NCI-H128 (cell line): ENCODE measurements at regions not wholly inside any gene's neighbourhood (a gene's known extent, or its start where the extent isn't known, plus 50 kb on each side); places are given as distances from the start of the nearest gene placed in this dataset.
"Not testable (repeated sequence)": the region's sequence is repeated elsewhere in the genome, so short reads cannot be mapped to it uniquely, and the experiment has no call there.

Source experiments
- DNase-seq: peaks from one replicate; lab custom pipeline; 2025; ENCODE audit not compliant: unreplicated experiment; lab: John Stamatoyannopoulos, UW

DNA sequence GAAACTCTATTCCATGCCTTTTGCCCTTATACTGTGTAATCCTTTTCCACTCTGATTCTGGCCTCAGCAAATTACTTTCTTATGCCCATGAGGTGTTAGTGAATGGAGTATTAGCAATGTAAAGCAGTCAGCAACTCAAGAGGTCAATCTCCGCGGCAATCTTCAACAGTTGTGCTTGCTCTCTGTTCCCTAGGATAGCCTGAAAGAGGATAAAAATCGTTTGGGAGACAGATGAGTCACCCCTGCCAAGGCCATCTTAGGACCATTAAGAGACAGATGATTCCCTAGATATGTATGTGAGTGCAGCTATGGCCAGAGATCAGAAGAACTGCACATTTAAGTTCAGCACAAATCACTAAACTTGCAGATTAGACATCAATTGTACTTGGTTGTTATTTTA is 1145.8 kb downstream of the GALC start:
- no peak for DNase-seq

DNA sequence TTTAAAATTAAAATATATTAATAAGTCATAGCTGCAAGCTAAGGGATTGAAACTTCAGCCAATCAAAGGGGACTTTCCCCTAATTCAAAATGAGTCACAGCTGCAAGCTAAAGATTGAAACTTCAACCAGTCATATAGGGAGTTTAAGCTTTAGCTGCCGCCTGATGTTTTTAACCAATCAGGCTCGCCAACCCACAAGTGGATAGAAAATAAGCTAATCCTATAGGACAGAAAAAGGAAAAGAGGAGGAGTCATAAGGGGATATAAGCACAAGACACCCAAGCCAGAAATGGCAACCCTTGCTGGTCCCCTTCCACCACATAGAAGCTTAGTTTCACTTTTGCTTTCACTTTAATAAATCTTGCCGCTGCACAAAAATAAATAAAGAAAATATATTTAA is 1154.6 kb downstream of the GALC start:
- no peak for DNase-seq

DNA sequence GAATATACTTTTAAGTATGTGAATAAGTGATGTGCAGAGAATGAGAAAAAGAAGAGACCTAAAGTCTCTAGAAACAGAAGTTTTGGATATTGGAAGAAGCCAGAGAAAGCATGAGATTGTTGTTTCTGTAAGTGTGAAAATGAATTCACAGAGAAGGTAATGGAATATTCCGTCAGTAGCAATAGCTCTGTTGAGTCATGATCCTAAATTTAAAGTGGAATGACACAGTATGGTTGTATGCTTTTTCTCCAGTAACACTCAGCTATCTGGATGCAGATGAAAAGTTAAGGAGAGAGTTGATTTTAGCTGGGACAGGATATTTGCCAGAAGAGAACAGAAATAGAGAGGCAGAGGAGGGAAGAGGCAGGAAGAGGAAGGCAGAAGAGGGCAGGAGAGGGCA is 1166.3 kb downstream of the GALC start:
- no peak for DNase-seq

DNA sequence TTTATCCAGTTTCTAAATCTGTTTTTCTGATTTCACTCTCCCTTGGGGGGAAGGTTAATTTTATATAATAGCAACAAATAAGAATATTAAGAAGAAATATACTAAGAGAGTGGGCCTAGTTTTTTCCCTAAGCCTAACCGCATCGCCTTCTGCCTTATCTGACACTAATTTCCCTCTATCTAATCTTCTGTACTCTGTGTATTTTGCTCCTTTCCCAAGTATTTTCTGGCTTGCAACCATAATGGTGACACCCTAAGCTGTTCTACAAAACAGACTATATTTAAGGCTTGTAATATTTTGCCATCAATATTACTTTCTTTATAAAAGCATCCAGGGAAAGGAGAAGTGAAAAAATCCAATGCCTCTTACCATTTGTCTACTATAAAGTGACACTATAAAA is 1168.8 kb downstream of the GALC start:
- no peak for DNase-seq

DNA sequence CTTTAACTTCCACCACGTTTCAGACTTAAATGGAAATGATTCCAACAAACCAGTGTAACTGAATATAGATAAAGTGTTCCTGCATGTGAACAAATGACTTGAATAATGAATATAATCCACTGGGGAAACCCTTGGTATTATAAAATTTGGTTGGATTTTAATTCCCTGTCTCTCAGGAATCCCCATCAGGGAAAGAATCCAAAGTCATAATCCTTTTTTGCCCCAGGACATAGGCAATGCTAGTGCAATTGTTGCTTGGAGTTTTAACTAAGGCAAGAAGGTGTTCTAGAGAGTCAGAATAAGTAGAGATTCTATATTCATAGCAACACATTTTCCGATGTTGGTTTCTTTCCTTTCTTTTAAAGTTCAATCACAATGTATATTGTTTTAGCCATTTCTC is 1169.4 kb downstream of the GALC start:
- DNase-seq: no peak

DNA sequence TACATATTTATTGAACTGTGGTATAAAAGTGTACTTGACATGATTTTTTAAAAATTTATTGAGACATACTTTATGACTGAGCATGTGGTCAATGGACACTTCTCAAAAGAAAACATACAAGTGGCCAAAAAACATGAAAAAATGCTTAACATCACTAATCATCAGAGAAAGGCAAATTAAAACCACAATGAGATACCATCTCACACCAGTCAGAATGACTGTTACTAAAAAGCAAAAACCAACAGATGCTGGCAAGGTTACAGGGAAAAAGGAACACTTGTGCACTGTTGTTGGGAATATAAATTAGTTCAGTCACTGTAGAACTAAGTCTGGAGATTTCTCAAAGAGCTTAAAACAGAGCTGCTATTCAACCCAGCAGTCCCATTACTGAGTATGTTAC is 1177.6 kb downstream of the GALC start:
- DNase-seq: no peak

DNA sequence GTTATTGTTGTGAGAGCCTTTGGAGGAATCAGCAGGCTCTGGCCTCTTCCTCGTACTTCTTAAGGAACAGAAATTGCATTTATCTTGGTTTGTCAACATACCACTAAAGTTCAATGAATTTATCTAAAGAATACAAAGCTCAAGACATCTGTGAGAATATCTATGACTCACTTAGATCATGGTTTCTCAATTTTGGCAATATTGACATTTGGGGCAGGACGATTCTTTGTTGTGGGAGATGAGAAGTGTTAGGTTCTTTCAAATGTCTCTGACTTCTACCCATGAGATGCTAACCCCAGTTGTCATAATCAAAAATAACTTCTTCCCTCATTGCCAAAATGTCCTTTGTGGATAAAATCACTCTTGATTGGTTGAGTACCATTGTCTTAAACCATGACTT is 1190.3 kb downstream of the GALC start:
- DNase-seq: no peak

DNA sequence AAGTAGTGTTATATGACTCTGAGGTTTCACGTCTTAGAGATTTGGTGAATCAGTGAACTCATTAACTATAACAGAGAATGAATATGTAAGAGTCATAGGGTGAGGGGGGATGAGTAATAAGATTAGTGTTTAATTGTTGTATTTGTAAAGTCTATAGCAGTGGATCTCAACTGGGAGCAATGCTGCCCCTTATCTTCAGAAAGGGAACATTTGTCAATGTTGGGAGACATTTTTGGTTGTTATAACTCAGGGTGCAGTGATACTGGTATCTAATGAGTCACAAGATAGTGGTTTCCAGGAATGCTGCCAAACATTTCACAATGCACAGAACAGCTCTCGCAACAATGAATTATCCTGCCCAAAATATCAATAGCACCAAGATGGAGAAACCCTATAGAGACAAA is 1193.7 kb downstream of the GALC start:
- no peak for DNase-seq

DNA sequence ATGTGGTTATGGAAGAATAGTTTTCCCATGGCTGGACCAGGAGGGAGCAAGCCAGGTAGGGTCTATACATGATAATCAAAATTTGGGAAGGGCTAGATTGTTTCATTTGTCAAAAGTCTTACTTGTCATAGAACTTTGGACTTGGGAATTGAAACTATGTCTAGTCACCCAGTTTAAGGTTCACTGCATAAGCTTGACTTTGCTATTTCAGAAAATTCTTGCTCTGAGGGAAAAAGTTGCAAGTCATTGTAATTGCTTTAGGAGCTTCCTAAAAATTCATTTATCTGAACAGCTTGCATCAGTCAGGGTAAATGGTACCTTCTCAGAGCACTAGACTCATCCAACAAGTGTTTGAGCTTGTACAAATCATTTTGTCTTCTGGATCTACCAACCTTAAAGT is 1194.7 kb downstream of the GALC start:
- no peak for DNase-seq

DNA sequence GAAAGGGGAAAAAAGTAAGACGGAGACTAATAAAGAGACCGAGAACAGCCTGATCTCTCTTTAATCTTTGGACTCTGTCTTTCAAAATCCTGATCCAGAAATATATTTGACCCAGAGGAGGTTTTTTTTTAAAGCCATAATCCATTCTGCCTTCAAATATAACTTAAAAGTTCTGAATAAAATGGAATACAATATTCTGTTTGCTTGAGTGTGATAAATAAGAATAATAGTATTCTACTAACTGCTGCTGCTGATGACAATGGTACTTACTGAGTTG is 1196.0 kb downstream of the GALC start:
- no peak for DNase-seq

DNA sequence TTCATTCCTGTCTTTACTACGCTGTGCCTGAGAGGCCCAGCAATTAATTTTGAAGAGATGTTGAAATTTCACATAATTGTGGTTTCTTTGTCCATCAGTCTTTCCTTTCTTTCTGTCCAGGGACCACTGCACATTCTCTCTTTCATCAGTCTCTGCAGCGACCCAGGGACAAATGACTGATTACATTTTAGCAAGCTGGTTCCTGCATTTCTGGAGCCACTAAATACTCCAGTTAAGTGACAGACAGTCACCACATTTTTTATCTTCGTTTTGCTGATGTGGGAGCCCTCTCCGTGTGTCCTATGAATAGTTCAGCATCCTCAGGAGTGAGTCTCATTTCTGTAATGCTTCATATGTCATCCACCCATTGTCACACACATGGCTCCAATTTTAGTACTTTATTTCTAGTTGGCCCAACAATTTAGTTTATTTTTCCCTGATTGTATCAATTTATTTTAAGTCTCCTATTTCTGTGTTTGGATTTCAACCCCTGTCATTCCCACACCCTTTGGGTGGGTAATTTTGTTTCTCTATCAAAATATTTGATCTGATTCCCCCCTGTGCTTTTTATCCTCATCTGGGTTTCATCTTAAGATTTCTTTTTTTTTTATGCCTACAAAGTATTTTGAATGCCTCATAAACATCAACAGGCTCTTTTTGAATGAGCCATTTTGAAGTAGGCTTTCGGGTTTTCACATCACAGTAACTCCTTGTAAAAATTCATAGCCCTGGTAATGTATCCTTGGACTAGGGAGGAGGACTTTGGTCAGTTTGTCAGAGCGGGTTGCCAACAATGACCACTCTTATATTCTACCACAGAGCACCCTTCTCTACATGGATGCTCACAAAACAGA is 1196.5 kb downstream of the GALC start:
- no peak for DNase-seq

DNA sequence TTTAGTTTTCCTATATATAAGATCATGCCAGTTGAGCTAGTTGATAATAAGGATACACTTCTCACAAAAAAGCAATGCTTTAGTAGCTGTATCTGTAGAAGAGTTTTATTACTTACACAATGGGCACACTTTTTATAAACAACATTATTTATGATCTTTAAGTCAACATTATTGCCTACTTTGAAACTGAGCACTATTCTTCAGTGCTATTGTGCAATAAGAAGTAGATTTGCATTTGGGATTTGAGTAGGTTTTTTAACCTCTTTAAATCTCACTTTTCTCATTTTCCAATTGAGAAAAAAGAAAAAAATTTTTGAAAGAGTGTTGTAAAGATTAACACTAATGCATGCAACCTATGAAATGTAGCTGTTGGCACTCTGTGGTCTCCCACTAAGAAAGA is 1198.3 kb downstream of the GALC start:
- no peak for DNase-seq

DNA sequence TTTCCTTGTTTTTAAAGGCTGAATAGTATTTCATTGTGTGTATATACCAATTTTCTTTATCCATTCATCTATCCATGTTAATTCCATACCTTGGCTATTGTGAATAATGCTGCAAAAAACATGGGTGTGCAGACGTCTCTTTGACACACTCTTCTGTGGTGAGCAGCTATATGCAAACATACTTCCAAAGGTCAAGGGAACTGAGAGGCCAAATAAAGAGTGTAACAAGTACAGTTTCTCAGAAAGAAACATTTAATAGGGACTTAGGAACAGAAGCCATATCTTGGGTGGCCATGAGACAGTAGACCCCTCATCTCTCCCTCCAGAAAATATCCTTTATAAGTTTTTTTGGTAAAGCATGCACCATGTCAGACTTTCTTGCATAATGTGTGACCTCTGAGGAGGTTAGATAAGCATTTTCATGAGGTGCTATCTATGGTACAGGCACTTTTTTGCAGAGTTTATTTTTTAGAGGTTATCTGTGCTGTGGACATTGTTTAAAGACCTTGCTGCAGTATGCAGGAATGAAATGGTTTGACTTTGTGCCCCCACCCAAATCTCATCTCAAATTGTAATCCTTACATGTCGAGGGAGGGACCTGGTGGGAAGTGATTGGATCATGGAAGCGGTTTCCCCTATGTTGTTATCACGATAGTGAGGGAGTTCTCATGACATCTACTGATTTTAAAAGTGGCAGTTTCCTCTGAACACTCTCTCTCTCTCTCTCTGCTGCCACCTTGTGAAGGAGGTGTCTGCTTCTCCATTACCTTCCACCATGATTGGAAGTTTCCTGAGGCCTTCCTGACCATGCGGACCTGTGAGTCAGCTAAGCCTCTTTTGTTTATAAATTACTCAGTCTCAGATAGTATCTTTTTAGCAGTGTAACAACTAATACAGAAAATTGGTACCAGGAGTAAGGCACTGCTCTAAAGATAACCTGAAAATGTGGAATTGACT is 1202.3 kb downstream of the GALC start:
- DNase-seq: no peak

DNA sequence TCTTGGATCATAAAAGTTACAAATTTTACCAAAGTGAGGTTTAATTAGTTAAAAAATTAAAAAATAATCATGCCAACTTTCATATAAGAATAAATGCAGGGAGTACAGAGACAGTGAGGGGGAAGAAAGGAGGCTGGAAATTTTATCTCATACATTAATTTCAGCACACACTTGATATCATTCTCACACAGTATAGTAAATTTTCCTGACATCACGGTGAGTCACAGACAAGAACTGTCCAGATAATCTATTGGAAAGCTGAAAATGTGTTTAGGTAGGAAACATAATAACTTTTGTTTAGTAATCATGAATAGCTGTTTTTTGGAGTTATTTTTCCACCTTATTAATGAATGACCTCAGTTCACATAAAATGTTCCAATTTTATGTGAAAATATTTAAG is 1204.8 kb downstream of the GALC start:
- no peak for DNase-seq

DNA sequence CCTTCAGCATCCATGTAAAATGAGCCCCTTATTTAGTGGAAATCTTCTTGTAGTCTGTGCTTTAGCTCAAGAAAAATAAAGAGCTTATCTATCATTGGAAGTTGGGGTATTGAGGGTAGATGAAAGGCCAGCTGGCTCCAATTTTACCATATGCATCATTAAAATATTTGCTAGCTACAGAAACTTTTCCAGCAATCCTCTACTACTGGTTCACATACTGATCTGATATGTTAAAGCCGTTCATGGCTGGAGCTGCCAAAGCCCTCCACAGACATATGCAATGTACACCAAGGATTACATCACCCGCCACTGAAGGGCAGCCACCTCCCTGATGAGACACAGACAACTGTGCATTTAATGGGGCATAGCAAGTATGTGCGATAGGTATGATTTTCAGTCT is 1205.3 kb downstream of the GALC start:
- DNase-seq: no peak

DNA sequence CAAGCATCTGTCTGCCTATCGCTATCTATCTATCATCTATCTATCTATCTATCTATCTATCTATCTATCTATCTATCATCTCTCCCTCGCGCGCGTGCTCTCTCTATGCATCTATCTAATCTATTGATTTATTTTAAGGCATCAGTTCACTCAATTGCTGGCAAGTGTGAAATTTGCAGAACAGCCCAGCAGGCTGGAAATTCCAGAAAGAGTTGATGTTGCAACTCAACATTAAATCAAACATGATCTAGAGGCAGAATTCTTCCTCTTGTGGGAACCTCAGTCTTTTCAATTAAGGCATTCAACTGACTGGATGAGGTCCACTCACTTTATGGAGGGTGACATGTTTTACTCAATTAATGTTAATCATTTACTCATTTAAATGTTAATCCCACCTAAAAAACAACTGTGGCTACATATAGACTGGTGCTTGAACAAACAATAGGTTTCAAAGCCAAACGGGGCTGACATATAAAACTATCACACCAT is 1210.8 kb downstream of the GALC start:
- DNase-seq: no peak

DNA sequence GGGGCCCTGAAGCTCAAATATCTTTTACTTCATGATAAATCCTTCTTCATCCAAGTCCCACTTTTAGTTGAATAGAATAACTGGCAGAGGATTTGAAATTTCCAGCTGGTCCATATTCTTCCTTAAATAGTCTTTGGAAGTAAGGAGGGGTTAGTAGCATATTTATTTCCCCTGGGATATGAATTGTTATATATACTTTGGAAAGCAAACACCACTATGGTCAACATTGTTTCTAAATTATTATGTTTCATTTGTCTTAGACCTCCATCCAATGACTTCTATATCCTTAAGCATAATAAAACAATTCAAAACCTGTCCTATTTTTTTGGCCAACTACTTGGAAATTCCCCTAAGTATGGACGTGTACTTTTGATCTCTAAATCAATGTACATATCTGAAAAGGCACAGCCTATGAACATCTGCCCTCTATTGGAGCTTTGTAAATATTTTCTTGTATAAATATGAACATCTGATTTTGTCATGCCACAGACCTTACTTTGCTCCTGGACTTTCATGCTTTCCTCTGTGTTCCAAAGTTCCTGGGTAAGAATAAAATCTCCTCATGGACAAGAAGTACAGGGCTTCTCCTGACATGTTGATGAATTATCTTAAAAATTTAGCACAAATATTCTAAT is 1212.0 kb downstream of the GALC start:
- DNase-seq: no peak

DNA sequence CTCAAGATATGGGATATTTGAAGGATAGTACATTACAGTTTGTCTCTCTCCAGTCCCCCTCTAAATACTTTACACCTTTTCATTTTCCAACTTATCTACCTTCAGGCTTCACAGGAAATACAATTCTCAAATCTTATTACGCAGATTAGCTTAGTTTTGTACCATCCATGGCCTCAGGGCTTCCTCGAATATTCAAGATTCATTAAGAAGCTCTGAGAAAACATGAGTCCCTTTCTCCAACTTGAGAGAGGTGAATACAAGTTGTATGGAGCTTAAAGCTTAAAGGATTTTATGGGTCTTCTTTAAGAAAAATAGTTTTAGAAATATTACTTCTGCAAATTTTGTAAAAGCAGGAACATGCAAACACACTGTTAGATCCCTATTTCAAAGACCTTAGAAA is 1212.5 kb downstream of the GALC start:
- DNase-seq: no peak

DNA sequence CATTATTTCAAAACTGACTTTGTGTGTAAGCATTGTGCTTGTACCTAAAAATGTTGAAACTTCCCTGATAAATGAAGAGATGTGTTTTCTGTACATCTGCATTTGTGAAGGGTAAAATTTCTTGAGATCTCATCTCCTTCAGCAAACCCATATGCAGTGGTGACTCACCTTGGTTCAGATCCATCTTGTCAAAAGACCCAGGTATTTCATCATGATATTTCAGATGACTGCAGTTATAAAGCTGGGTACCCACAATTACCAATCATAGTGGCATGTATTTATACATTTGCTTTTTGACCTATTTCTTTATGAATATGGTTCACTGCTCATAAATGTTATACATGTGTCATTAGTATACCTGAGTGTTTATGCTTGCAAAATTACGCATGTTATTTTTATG is 1213.6 kb downstream of the GALC start:
- no peak for DNase-seq

DNA sequence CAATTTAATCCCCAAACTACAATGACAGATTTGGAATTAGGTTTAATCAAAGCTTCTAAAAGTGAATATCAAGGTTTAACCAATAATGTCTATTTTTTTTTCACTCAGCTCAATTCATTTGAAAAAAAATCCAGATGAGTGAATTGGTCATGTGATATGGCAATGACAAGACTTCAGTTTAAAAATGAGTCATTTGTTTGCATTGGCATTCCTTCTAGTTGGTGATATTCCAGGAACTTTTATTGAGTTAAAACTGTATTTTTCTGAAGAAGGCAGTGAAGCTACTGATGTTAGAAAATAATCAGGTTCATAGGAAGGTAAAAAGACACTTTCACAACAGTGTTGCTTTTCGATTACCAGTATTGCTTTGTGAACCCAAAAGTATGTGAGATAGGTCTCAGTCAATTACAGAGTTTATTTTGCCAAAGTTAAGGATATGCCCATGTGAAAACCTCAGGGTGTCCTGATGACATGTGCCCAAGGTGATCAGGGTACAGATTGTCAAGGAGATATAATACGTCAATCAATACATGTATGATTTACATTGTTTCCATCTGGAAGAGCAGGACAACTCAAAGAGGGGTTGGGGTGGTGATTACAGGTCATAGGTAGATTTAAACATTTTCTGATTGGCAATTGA is 1214.9 kb downstream of the GALC start:
- DNase-seq: no peak

DNA sequence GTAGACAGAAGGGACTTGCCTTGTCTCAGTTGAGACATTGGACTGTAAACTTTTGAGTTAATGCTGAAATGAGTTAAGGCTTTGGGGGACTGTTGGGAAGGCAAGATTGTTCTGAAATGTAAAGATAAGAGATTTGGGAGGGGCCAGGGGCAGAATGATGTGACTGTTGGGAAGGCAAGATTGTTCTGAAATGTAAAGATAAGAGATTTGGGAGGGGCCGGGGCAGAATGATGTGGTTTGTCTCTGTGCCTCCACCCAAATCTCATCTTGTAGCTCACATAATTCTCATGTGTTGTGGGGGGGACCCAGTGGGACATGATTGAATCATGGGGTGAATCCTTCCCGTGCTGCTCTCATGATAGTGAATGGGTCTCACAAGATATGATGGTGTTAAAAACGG is 1217.1 kb downstream of the GALC start:
- DNase-seq: not testable (repeated sequence)
